Progenitor cell of endocrine pancreas (in vitro differentiated cells): ENCODE measurements at regions not wholly inside any gene's neighbourhood (a gene's known extent, or its start where the extent isn't known, plus 50 kb on each side); places are given as distances from the start of the nearest gene placed in this dataset.

Source experiments
- DNase-seq: peaks from one replicate; pipeline ENCODE4 v3.0.0; 2021; ENCODE audit warnings: low spot score; ENCODE audit not compliant: unreplicated experiment
- H3K27ac Mint-ChIP-seq: 2 replicates; pipeline ENCODE4 v1.8.0; 2021; ENCODE audit warnings: mild to moderate bottlenecking, moderate library complexity, mixed read lengths
- H3K27me3 Mint-ChIP-seq: 2 replicates; pipeline ENCODE4 v1.8.0; 2021; ENCODE audit warnings: mixed read lengths
- H3K36me3 Mint-ChIP-seq: 2 replicates; pipeline ENCODE4 v1.8.0; 2022; ENCODE audit warnings: mixed read lengths; ENCODE audit not compliant: insufficient read depth
- H3K4me1 Mint-ChIP-seq: 2 replicates; pipeline ENCODE4 v1.8.0; 2021; ENCODE audit warnings: low read depth, mixed read lengths
- H3K4me3 Mint-ChIP-seq: 2 replicates; pipeline ENCODE4 v1.8.0; 2021; ENCODE audit warnings: low read depth, mild to moderate bottlenecking, moderate library complexity, mixed read lengths
- H3K9me3 Mint-ChIP-seq: 2 replicates; pipeline ENCODE4 v1.8.0; 2021; ENCODE audit warnings: low read depth, mixed read lengths
- CTCF ChIP-seq: fragments of 200-600 bp; sonication (generic); IDR thresholded peaks from one replicate; pipeline ENCODE4 v1.5.0; 2021; ENCODE audit warnings: antibody characterized with exemption, mild to moderate bottlenecking; ENCODE audit not compliant: unreplicated experiment

GRCh38 chr9:90958328-90958727 lies 156.7 kb downstream of the SYK start:
- no peak overlapping the region for H3K4me3 Mint-ChIP-seq

GRCh38 chr9:90960941-90961340 lies 159.3 kb downstream of the SYK start:
- H3K4me1 Mint-ChIP-seq = no peaks in the 10 kb centered on the region
- DNase-seq = no peak
- peaks cover 11% of the 10 kb centered on the region for H3K27me3 Mint-ChIP-seq
- peaks cover 3% of the 10 kb centered on the region for H3K9me3 Mint-ChIP-seq
- no peaks in the 10 kb centered on the region for H3K36me3 Mint-ChIP-seq
- no peak overlapping the region for H3K27ac Mint-ChIP-seq
- no peak overlapping the region for H3K4me3 Mint-ChIP-seq
- TF ChIP-seq CTCF = no peak

More at GRCh38 chr9:90958328-90958727, 156.7 kb downstream of the SYK start:
- H3K36me3 Mint-ChIP-seq = no peaks in the 10 kb centered on the region
- H3K9me3 Mint-ChIP-seq = peaks cover 3% of the 10 kb centered on the region
- H3K4me1 Mint-ChIP-seq = no peaks in the 10 kb centered on the region
- no peak overlapping the region for H3K27ac Mint-ChIP-seq
- DNase-seq = no peak
- TF ChIP-seq CTCF = no peak
- H3K27me3 Mint-ChIP-seq = peaks cover 18% of the 10 kb centered on the region

GRCh38 chr9:90961375-90961774 lies 159.8 kb downstream of the SYK start:
- TF ChIP-seq CTCF = no peak
- peaks cover 3% of the 10 kb centered on the region for H3K9me3 Mint-ChIP-seq
- H3K4me1 Mint-ChIP-seq = no peaks in the 10 kb centered on the region
- peaks cover 11% of the 10 kb centered on the region for H3K27me3 Mint-ChIP-seq
- no peak overlapping the region for H3K4me3 Mint-ChIP-seq
- no peak overlapping the region for H3K27ac Mint-ChIP-seq
- H3K36me3 Mint-ChIP-seq = no peaks in the 10 kb centered on the region
- DNase-seq = no peak

- no peaks in the 10 kb centered on the region for H3K36me3 Mint-ChIP-seq
- peaks cover 3% of the 10 kb centered on the region for H3K9me3 Mint-ChIP-seq
- TF ChIP-seq CTCF = peak; percentile 37
- no peak for DNase-seq
- peaks cover 11% of the 10 kb centered on the region for H3K27me3 Mint-ChIP-seq
- H3K27ac Mint-ChIP-seq = no peak overlapping the region
- peaks cover 3% of the 10 kb centered on the region for H3K4me1 Mint-ChIP-seq
- no peak overlapping the region for H3K4me3 Mint-ChIP-seq
These were observed 162.7 kb downstream of the SYK start for GRCh38 chr9:90964101-90965020.

- no peak overlapping the region for H3K4me3 Mint-ChIP-seq
- DNase-seq = no peak
- H3K4me1 Mint-ChIP-seq = peaks cover 3% of the 10 kb centered on the region
- no peak for TF ChIP-seq CTCF
- peaks cover 11% of the 10 kb centered on the region for H3K27me3 Mint-ChIP-seq
- H3K27ac Mint-ChIP-seq = no peak overlapping the region
- H3K9me3 Mint-ChIP-seq = peaks cover 3% of the 10 kb centered on the region
- H3K36me3 Mint-ChIP-seq = no peaks in the 10 kb centered on the region
These were observed 163.8 kb downstream of the SYK start for GRCh38 chr9:90965226-90966030.
